ENCODE measurements at regions not wholly inside any gene's neighbourhood (a gene's known extent, or its start where the extent isn't known, plus 50 kb on each side); places are given as distances from the start of the nearest gene placed in this dataset.
A peak's percentile ranks its signal among the peaks of the same experiment; 100 is the strongest.

- TF ChIP-seq CTCF (IDR thresholded peaks at IDR 0.05; ENCODE audit: low read length, missing control alignments): no peak
- no peak overlapping the region for H3K4me3 ChIP-seq (replicated peaks; ENCODE audit: low read depth, low read length)
- peak; percentile 90 for DNase-seq (ENCODE audit: low read depth)
Measured at GRCh38 chr5:110916381-110917049, 155.0 kb upstream of the TSLP start.

- H3K4me3 ChIP-seq (replicated peaks; ENCODE audit: low read depth, low read length): no peak overlapping the region
- DNase-seq (ENCODE audit: low read depth): peak; percentile 28
- TF ChIP-seq CTCF (IDR thresholded peaks at IDR 0.05; ENCODE audit: low read length, missing control alignments): no peak
Measured at GRCh38 chr5:110917161-110917875, 154.2 kb upstream of the TSLP start.

DNA sequence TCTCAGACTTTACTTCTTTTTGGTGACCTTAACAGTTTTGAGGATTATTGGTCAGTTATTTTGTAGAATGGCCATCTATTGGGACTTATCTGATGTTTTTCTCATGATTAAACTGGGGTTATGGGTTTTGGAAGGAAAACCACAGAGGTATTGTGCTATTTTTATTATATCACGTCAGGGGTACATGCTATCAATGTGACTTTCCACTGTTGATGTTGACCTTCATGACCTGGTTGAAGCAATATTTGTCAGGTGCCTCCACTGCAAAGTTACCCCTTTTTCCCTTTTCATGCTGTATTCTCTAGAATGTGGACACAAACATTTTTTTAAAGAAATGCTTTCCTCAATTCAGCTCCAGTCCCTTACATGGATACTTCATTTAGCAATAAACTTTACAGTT is 152.8 kb upstream of the TSLP start:
- no peak for DNase-seq (ENCODE audit: low read depth)
- no peak for TF ChIP-seq CTCF (IDR thresholded peaks at IDR 0.05; ENCODE audit: low read length, missing control alignments)
- H3K4me3 ChIP-seq (replicated peaks; ENCODE audit: low read depth, low read length): no peak overlapping the region

GRCh38 chr5:110923971-110924370 is 147.5 kb upstream of the TSLP start:
- H3K4me3 ChIP-seq (replicated peaks; ENCODE audit: low read depth, low read length): no peak overlapping the region
- DNase-seq (ENCODE audit: low read depth): no peak
- TF ChIP-seq CTCF (IDR thresholded peaks at IDR 0.05; ENCODE audit: low read length, missing control alignments): no peak

GRCh38 chr5:110925398-110925797 is 146.1 kb upstream of the TSLP start:
- no peak for TF ChIP-seq CTCF (IDR thresholded peaks at IDR 0.05; ENCODE audit: low read length, missing control alignments)
- no peak overlapping the region for H3K4me3 ChIP-seq (replicated peaks; ENCODE audit: low read depth, low read length)
- DNase-seq (ENCODE audit: low read depth): peak; percentile 85

GRCh38 chr5:110925916-110926315 is 145.6 kb upstream of the TSLP start:
- peak; percentile 27 for DNase-seq (ENCODE audit: low read depth)

More at GRCh38 chr5:110925916-110926315, 145.6 kb upstream of the TSLP start:
- no peak overlapping the region for H3K4me3 ChIP-seq (replicated peaks; ENCODE audit: low read depth, low read length)
- TF ChIP-seq CTCF (IDR thresholded peaks at IDR 0.05; ENCODE audit: low read length, missing control alignments): no peak
